HEK293T (cell line): ENCODE measurements at regions not wholly inside any gene's neighbourhood (a gene's known extent, or its start where the extent isn't known, plus 50 kb on each side); places are given as distances from the start of the nearest gene placed in this dataset.

Experiments used
- CTCF ChIA-PET: fragments of 350-600 bp; formaldehyde crosslinking; extraction: SDS; loops from one replicate; lab custom pipeline; 2021; ENCODE audit warnings: antibody characterized with exemption, inconsistent platforms; lab: Yijun Ruan, JAX
- POLR2A ChIA-PET: fragments of 350-600 bp; formaldehyde crosslinking; extraction: SDS; loops from one replicate; lab custom pipeline; 2020; ENCODE audit warnings: antibody characterized with exemption, inconsistent platforms; lab: Yijun Ruan, JAX
- DNase-seq: peaks from one replicate; pipeline ENCODE4 v3.0.0; 2012; ENCODE audit warnings: mixed read lengths; ENCODE audit errors: extremely low spot score
- ARNT ChIP-seq: fragments of 450-650 bp; IDR thresholded peaks from 2 replicates; pipeline ENCODE4 v1.6.1; 2017; ENCODE audit warnings: mild to moderate bottlenecking
- BHLHE40 ChIP-seq: fragments of 450-650 bp; IDR thresholded peaks from 2 replicates; pipeline ENCODE4 v1.6.1; 2016; ENCODE audit warnings: mild to moderate bottlenecking, moderate library complexity, borderline replicate concordance
- CTBP1 ChIP-seq: fragments of 450-650 bp; IDR thresholded peaks from 2 replicates; pipeline ENCODE4 v1.6.1; 2016; ENCODE audit warnings: borderline replicate concordance
- ELF4 ChIP-seq: fragments of 450-650 bp; IDR thresholded peaks from 2 replicates; pipeline ENCODE4 v1.6.1; 2017; ENCODE audit warnings: antibody characterized with exemption
- FOXA1 ChIP-seq: fragments of 450-650 bp; IDR thresholded peaks from 2 replicates; pipeline ENCODE4 v1.6.1; 2016; ENCODE audit warnings: mild to moderate bottlenecking
- FOXK2 ChIP-seq: fragments of 450-650 bp; IDR thresholded peaks from 2 replicates; pipeline ENCODE4 v1.6.1; 2016; ENCODE audit warnings: mild to moderate bottlenecking
- FOXM1 ChIP-seq: fragments of 450-650 bp; IDR thresholded peaks from 2 replicates; pipeline ENCODE4 v1.6.1; 2017; ENCODE audit warnings: mild to moderate bottlenecking, borderline replicate concordance
- HDGF ChIP-seq: fragments of 450-650 bp; IDR thresholded peaks from 2 replicates; pipeline ENCODE4 v1.6.1; 2017; ENCODE audit warnings: antibody characterized with exemption, borderline replicate concordance
- L3MBTL2 ChIP-seq: fragments of 450-650 bp; conservative IDR thresholded peaks from 2 replicates; pipeline ENCODE4 v1.6.1; 2016; ENCODE audit warnings: mild to moderate bottlenecking
- LEF1 ChIP-seq: fragments of 450-650 bp; IDR thresholded peaks from 2 replicates; pipeline ENCODE4 v1.6.1; 2017; ENCODE audit warnings: mild to moderate bottlenecking, borderline replicate concordance
- NFRKB ChIP-seq: fragments of 450-650 bp; IDR thresholded peaks from 2 replicates; pipeline ENCODE4 v1.6.1; 2016; ENCODE audit warnings: mild to moderate bottlenecking, moderate library complexity
- SP1 ChIP-seq: fragments of 450-650 bp; IDR thresholded peaks from 2 replicates; pipeline ENCODE4 v1.6.1; 2017
- SUZ12 ChIP-seq: fragments of 450-650 bp; IDR thresholded peaks from 2 replicates; pipeline ENCODE4 v1.6.1; 2016; ENCODE audit warnings: mild to moderate bottlenecking
- TARDBP ChIP-seq: fragments of 450-650 bp; IDR thresholded peaks from 2 replicates; pipeline ENCODE4 v1.6.1; 2016
- ZNF384 ChIP-seq: fragments of 450-650 bp; IDR thresholded peaks from 2 replicates; pipeline ENCODE4 v1.6.1; 2016
- TF ChIP-seq, protein P1 (sequence below): fragments of 450-650 bp; IDR thresholded peaks from 2 replicates; pipeline ENCODE4 v1.6.1; 2016

DNA sequence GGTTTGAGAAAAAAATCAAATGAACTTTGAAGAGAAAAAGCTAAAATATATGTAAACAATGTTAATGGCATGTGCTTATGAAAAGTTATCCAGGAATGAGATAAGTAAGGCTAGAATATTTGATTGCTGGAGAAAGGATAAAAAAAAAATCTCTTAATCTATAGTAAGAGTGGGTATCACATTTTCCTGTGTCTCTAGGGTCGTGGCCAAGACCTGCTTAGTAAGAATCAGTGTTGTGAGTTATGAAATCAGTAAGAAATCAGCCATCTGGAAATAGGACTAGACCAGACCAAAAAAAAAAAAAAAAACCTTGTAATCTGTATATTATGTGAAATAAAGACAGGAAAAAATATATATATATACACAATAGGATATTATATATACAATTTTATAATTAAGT, 1153.9 kb downstream of the CDH11 start:
- ChIA-PET POLR2A (no interaction called here), CTCF (no interaction called here)
- no peak for TF ChIP-seq ELF4
- TF ChIP-seq LEF1 = no peak
- no peak for TF ChIP-seq NFRKB
- no peak for TF ChIP-seq FOXM1
- TF ChIP-seq FOXK2 = no peak
- TF ChIP-seq HDGF = no peak
- no peak for TF ChIP-seq SUZ12
- no peak for TF ChIP-seq TARDBP
- TF ChIP-seq FOXA1 = no peak
- no peak for TF ChIP-seq SP1
- TF ChIP-seq ZNF384 = no peak
- TF ChIP-seq BHLHE40 = no peak
- no peak for TF ChIP-seq L3MBTL2
- TF ChIP-seq CTBP1 = no peak
- TF ChIP-seq, protein P1, sequence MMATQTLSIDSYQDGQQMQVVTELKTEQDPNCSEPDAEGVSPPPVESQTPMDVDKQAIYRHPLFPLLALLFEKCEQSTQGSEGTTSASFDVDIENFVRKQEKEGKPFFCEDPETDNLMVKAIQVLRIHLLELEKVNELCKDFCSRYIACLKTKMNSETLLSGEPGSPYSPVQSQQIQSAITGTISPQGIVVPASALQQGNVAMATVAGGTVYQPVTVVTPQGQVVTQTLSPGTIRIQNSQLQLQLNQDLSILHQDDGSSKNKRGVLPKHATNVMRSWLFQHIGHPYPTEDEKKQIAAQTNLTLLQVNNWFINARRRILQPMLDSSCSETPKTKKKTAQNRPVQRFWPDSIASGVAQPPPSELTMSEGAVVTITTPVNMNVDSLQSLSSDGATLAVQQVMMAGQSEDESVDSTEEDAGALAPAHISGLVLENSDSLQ = no peak
- TF ChIP-seq ARNT = no peak
- no peak for DNase-seq

DNA sequence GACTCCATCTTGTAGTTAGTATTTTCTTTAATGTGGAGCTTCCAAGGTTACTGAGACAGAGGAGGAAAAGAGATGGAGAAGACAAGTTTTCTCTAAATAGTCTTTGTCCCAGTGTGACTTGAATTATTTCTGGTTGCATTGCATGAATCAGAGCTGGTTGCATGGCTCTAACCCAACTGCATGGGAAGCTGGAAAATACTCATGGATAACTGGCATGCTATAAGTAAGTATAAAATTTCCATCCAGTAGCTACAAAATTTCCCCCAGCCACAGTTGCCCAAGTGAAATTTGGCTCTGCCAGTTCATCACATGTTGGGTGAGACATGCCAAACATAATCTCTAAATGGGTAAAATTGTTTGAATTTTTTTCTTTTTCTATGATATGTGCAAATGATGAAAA, 1161.5 kb downstream of the CDH11 start:
- TF ChIP-seq SUZ12 = no peak
- CTCF ChIA-PET = no interaction called here
- POLR2A ChIA-PET = no interaction called here
- DNase-seq = no peak

DNA sequence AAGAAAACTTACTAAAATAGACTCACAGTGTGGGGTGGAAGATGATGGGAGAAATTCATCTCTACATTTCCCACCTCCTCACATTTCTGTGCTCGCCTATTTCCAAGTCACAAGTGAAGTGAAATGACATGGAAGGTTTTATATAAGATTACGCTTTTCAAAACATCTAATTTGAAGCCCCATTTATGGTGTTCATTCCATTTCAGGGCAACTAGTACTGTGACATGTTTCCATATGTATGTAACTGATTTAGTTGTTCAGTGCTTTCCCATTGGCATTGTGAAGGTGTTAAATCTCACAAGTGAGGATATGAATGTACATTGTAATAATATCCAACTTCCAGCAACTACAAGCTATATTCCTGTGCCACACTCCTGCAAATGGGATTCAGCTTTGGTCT, 1174.8 kb downstream of the CDH11 start:
- ChIA-PET CTCF (no interaction called here), POLR2A (no interaction called here)
- DNase-seq = no peak
- TF ChIP-seq CTBP1 = no peak
- TF ChIP-seq SUZ12 = no peak
- TF ChIP-seq BHLHE40 = no peak
- no peak for TF ChIP-seq HDGF
- TF ChIP-seq FOXA1 = no peak
- TF ChIP-seq NFRKB = no peak
- TF ChIP-seq ZNF384 = no peak
- TF ChIP-seq ARNT = no peak
- TF ChIP-seq, protein P1 = no peak
- TF ChIP-seq FOXM1 = no peak
- no peak for TF ChIP-seq ELF4
- no peak for TF ChIP-seq LEF1
- TF ChIP-seq FOXK2 = no peak
- TF ChIP-seq L3MBTL2 = no peak

DNA sequence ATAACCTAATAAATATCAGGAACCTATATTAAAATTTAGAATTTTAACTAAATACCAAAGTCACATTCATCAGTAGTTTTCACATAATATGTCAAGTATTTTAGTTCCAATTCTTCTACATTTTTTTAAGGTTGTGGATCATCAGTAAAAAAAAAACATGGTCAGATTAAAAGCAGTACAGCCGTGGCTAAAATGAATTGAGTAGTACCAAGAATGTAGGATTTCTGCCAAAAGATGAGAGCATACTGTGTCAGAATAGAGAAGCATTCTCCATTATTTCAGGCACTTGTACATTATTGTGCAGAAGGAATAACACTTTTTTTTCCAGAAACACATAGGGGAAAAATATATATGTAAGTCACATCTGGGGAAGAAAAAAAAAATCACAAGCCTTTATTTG, 1176.1 kb downstream of the CDH11 start:
- DNase-seq = no peak
- ChIA-PET POLR2A (no interaction called here), CTCF (no interaction called here)
- TF ChIP-seq L3MBTL2 = no peak
- no peak for TF ChIP-seq SUZ12
- TF ChIP-seq FOXA1 = no peak
- TF ChIP-seq LEF1 = no peak
- no peak for TF ChIP-seq ELF4
- no peak for TF ChIP-seq SP1
- no peak for TF ChIP-seq CTBP1
- no peak for TF ChIP-seq ZNF384
- TF ChIP-seq HDGF = no peak
- TF ChIP-seq, protein P1 = no peak
- TF ChIP-seq TARDBP = no peak
- TF ChIP-seq ARNT = no peak
- no peak for TF ChIP-seq NFRKB
- TF ChIP-seq FOXM1 = no peak
- no peak for TF ChIP-seq FOXK2
- no peak for TF ChIP-seq BHLHE40

- CTCF ChIA-PET = no interaction called here
- POLR2A ChIA-PET = no interaction called here
- TF ChIP-seq CTBP1 = no peak
- TF ChIP-seq NFRKB = no peak
- TF ChIP-seq HDGF = no peak
- no peak for TF ChIP-seq LEF1
- TF ChIP-seq ZNF384 = no peak
- TF ChIP-seq ARNT = no peak
- TF ChIP-seq TARDBP = no peak
- no peak for DNase-seq
Observed at GRCh38 chr16:63943566-63943965, 1178.3 kb downstream of the CDH11 start.

DNA sequence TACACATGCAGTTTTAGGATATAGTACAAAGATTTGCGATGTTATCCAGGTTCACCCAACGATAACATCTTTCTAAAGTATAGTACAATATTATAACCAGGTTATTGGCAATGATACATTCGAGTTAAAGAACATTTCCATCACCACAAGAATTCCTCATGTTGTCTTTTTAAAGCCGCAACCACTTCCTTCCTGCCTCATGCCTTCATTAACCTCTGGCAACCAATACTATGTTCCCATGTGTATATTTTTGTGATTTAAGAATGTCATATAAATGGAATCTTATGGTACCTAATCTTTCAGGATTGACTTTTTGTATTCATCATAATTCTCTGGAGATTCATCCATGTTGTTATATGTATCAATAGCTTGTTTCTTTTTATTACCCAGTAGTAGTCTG, 1183.2 kb downstream of the CDH11 start:
- POLR2A ChIA-PET = no interaction called here
- TF ChIP-seq FOXM1 = no peak
- no peak for TF ChIP-seq BHLHE40
- no peak for TF ChIP-seq ELF4
- no peak for TF ChIP-seq NFRKB
- TF ChIP-seq HDGF = no peak
- TF ChIP-seq TARDBP = no peak
- TF ChIP-seq SUZ12 = no peak
- TF ChIP-seq, protein P1 = no peak
- TF ChIP-seq FOXA1 = no peak
- TF ChIP-seq CTBP1 = no peak
- TF ChIP-seq ARNT = no peak
- TF ChIP-seq SP1 = no peak
- TF ChIP-seq L3MBTL2 = no peak
- no peak for TF ChIP-seq LEF1
- no peak for TF ChIP-seq FOXK2
- no peak for TF ChIP-seq ZNF384
- DNase-seq = no peak
- CTCF ChIA-PET = no interaction called here
